Transverse colon (tissue), 4 donors: ENCODE measurements at regions not wholly inside any gene's neighbourhood (a gene's known extent, or its start where the extent isn't known, plus 50 kb on each side); places are given as distances from the start of the nearest gene placed in this dataset.
"Not testable (repeated sequence)": the region's sequence is repeated elsewhere in the genome, so short reads cannot be mapped to it uniquely, and the experiment has no call there.

Source experiments
- DNase-seq: peaks from one replicate; pipeline ENCODE4 v3.0.0-alpha.2; 2019
- H3K27ac ChIP-seq, 4 donors: fragments of 200-600 bp; sonication (generic); 2 replicates each; pipeline ENCODE4 v1.5.1; 2016 to 2018; ENCODE audit warnings: inconsistent platforms in 4 of 4
- H3K27me3 ChIP-seq: fragments of 200-600 bp; sonication (generic); 2 replicates; pipeline ENCODE4 v1.5.1; 2017; ENCODE audit warnings: inconsistent platforms
- H3K36me3 ChIP-seq, 4 donors: fragments of 200-600 bp; sonication (generic); 2 replicates each; pipeline ENCODE4 v1.5.1; 2017 to 2019; ENCODE audit warnings: inconsistent platforms in 4 of 4
- H3K4me1 ChIP-seq, 4 donors: fragments of 200-600 bp; sonication (generic); 2 replicates each; pipeline ENCODE4 v1.5.1; 2017 to 2020; ENCODE audit warnings: inconsistent platforms in 4 of 4
- H3K4me3 ChIP-seq, 4 donors: fragments of 200-600 bp; sonication (generic); 1 replicate in 1 of 4; 2 replicates in 3 of 4; pipeline versions ENCODE4 v1.5.1 to v1.6.1; 2017 to 2019; ENCODE audit warnings: inconsistent platforms in 4 of 4
- H3K9me3 ChIP-seq, 2 donors: fragments of 200-600 bp; sonication (generic); 2 replicates each; pipeline ENCODE4 v1.5.1; 2017 to 2019; ENCODE audit warnings: inconsistent platforms in 2 of 2
- CTCF ChIP-seq, 5 experiments: fragments of 200-600 bp in 3 of 5; fragments of 450-650 bp in 2 of 5; sonication (generic) in 3 of 5; IDR thresholded peaks; 1 replicate in 2 of 5; 2 replicates in 3 of 5; pipeline ENCODE4 v1.5.1; 2016 to 2017; ENCODE audit warnings: antibody characterized with exemption in 5 of 5, inconsistent platforms in 3 of 5, mild to moderate bottlenecking in 2 of 5, moderate library complexity in 1 of 5
- EP300 ChIP-seq: sonication (generic); formaldehyde crosslinking; IDR thresholded peaks from one replicate; pipeline ENCODE4 v1.6.1; 2017; ENCODE audit warnings: antibody characterized with exemption, low read depth
- POLR2A ChIP-seq: fragments of 450-650 bp; IDR thresholded peaks from one replicate; pipeline ENCODE4 v1.6.1; 2016; ENCODE audit warnings: antibody characterized with exemption, mild to moderate bottlenecking, moderate library complexity
- POLR2AphosphoS5 ChIP-seq, 3 donors: sonication (generic); formaldehyde crosslinking; IDR thresholded peaks; one replicate each; pipeline ENCODE4 v1.6.1; 2016; ENCODE audit warnings: antibody characterized with exemption in 3 of 3
- WGBS, 2 donors: methylation state at CpG; one replicate each; pipeline ENCODE4 v1.1.5; 2018; ENCODE audit warnings: low coverage in 1 of 2; 5-methylcytosine and 5-hydroxymethylcytosine counted together
- in situ Hi-C, 4 donors: fragments of 200-750 bp; cut with MboI; loops; one replicate each; pipeline versions ENCODE4 v1.15.0 to v1.15.1; 2017; ENCODE audit warnings: low sequenced_read_pairs in 3 of 4, low pct_ligation_motif_present in 1 of 4, low pct_unique_long_range_greater_than_20kb in 1 of 4
- intact Hi-C: fragments of 100-400 bp; cut with DNase I; formaldehyde crosslinking; loops from one replicate; pipeline ENCODE4 v1.15.1; 2023; ENCODE audit warnings: low total_unique reads

DNA sequence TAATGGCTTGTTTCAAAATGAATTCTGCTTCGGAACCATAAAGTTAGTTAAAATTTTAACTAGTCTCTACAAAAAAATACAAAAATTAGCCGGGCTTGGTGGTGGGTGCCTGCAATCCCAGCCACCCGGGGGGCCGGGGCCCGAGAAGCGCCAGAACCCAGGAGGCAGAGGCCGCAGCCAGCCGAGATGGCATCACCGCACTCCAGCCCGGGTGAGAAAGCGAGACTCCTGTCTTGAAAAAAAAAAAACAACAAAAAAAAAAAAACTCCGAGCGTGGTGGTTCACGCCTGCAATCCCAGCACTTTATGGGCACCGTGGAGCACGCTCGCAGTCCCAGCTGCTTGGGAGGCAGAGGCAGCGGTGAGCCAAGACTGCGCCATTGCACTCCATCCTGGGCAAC is 781.4 kb downstream of the BRINP3 start:
- in situ Hi-C loops, result no loop called here

DNA sequence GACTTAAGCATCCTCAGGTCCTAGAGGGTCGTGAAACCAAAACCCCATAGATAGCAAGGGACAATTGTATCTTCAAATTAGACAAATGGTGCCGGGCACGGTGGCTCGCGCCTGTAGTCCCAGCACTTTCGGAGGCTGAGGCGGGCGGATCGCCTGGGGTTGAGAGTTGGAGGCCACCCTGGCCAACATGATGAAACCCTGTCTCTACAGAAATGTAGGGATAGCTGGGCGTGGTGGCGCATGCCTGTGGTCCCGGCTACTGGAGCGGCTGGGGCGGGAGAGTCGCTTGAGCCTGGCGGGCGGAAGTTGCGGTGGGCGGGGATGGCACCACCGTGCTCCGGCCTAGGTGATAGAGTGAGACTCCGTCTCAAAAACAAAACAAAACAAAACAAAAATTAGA is 780.6 kb downstream of the BRINP3 start:
- 94 to 97% methylated on average over 8 to 22 of the region's 22 CpGs for WGBS, 2 donors
- Histone ChIP-seq H3K27ac (no peak overlapping the region), H3K4me3 (no peak overlapping the region), H3K27me3 (no peaks in the 10 kb centered on the region), H3K4me1 (no peaks in the 10 kb centered on the region), H3K9me3 (no peaks in the 10 kb centered on the region), H3K36me3 (no peaks in the 10 kb centered on the region)
- intact Hi-C loops (no loop called here), in situ Hi-C loops (no loop called here)
- no peak for TF ChIP-seq CTCF (IDR thresholded peaks at IDR 0.05)
- no peak for TF ChIP-seq POLR2A
- no peak for TF ChIP-seq POLR2AphosphoS5 (IDR thresholded peaks at IDR 0.05)
- no peak for DNase-seq

More for the DNA sequence above, 781.4 kb downstream of the BRINP3 start:
- 94 to 95% methylated on average over 16 to 19 of the region's 19 CpGs for WGBS, 2 donors
- Histone ChIP-seq H3K27ac (no peak overlapping the region), H3K36me3 (no peaks in the 10 kb centered on the region), H3K27me3 (no peaks in the 10 kb centered on the region), H3K4me3 (no peak overlapping the region), H3K4me1 (no peaks in the 10 kb centered on the region), H3K9me3 (no peaks in the 10 kb centered on the region)
- no peak for DNase-seq
- TF ChIP-seq POLR2A (no peak), POLR2AphosphoS5 (IDR thresholded peaks at IDR 0.05) (no peak), EP300 (no peak)
- intact Hi-C loops, result no loop called here

DNA sequence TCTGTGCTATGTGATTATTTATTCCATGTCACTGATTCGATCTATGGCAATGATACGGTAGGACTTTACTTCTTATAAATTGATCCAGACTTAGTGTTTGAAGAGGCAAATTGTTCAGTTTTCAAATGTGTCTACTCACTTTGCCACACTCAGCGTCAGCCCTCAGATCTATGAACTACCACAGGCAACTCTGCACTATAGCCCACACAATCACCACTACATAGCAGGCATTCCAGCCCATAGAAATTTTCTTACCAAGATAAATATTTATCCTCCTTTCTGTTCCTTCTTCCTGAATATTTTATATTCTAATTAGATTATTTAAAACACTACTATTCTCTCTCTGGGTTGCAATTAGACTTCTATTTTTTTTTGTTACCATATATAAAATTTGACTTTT is 776.1 kb downstream of the BRINP3 start:
- H3K9me3 ChIP-seq, result no peaks in the 10 kb centered on the region
- H3K27ac ChIP-seq, result no peak overlapping the region
- no peak for TF ChIP-seq POLR2A
- no peak for TF ChIP-seq EP300
- TF ChIP-seq CTCF (IDR thresholded peaks at IDR 0.05), result no peak
- no peak for TF ChIP-seq POLR2AphosphoS5 (IDR thresholded peaks at IDR 0.05)
- 59 to 78% methylated on average over 3 of the region's 3 CpGs for WGBS, 2 donors
- H3K36me3 ChIP-seq, result no peaks in the 10 kb centered on the region
- in situ Hi-C loops, result no loop called here
- H3K27me3 ChIP-seq, result no peaks in the 10 kb centered on the region
- DNase-seq, result no peak
- no peaks in the 10 kb centered on the region for H3K4me1 ChIP-seq
- H3K4me3 ChIP-seq, result no peak overlapping the region
- intact Hi-C loops, result no loop called here

- Histone ChIP-seq H3K4me1 (no peaks in the 10 kb centered on the region), H3K27me3 (no peaks in the 10 kb centered on the region), H3K36me3 (no peaks in the 10 kb centered on the region), H3K9me3 (no peaks in the 10 kb centered on the region), H3K4me3 (no peak overlapping the region), H3K27ac (no peak overlapping the region)
- no peak for TF ChIP-seq POLR2A
- no peak for TF ChIP-seq EP300
- TF ChIP-seq POLR2AphosphoS5 (IDR thresholded peaks at IDR 0.05), result no peak
- no peak for TF ChIP-seq CTCF (IDR thresholded peaks at IDR 0.05)
- DNase-seq, result no peak
- intact Hi-C loops (no loop called here), in situ Hi-C loops (no loop called here)
- WGBS, 2 donors, result 55 to 70% methylated on average over 1 of the region's 1 CpG
Measured at GRCh38 chr1:189706594-189706993, 771.1 kb downstream of the BRINP3 start.

- DNase-seq, result no peak
- Histone ChIP-seq H3K9me3 (no peaks in the 10 kb centered on the region), H3K27me3 (no peaks in the 10 kb centered on the region), H3K4me1 (no peaks in the 10 kb centered on the region), H3K36me3 (no peaks in the 10 kb centered on the region), H3K4me3 (no peak overlapping the region), H3K27ac (no peak overlapping the region)
- in situ Hi-C loops (no loop called here), intact Hi-C loops (no loop called here)
- TF ChIP-seq POLR2A (no peak), POLR2AphosphoS5 (IDR thresholded peaks at IDR 0.05) (no peak), CTCF (IDR thresholded peaks at IDR 0.05) (no peak), EP300 (no peak)
- WGBS, 2 donors, result 92% methylated on average over 3 of the region's 3 CpGs; no CpG with 5 or more reads in 1 of the 2 donors
Measured at GRCh38 chr1:189708674-189709073, 769.0 kb downstream of the BRINP3 start.

GRCh38 chr1:189718147-189718795 is 759.4 kb downstream of the BRINP3 start:
- DNase-seq, H3K27me3 ChIP-seq, H3K27ac ChIP-seq, H3K36me3 ChIP-seq, in situ Hi-C loops, H3K4me3 ChIP-seq, H3K9me3 ChIP-seq, intact Hi-C loops, H3K4me1 ChIP-seq: not testable (repeated sequence)
- 93% methylated on average over 37 of the region's 38 CpGs; no CpG with 5 or more reads in 1 of the 2 donors for WGBS, 2 donors
